ENCODE measurements at regions not wholly inside any gene's neighbourhood (a gene's known extent, or its start where the extent isn't known, plus 50 kb on each side); places are given as distances from the start of the nearest gene placed in this dataset.
"Not testable (repeated sequence)": the region's sequence is repeated elsewhere in the genome, so short reads cannot be mapped to it uniquely, and the experiment has no call there.

- WGBS (ENCODE audit: low lambda C conversion rate): 64% methylated on average over 11 of the region's 12 CpGs
- Histone ChIP-seq H3K9me3 (no peaks in the 10 kb centered on the region), H3K9ac (no peak overlapping the region), H3K27ac (ENCODE audit: low read depth in 2 of 2, low read length in 1 of 2) (no peak overlapping the region), H4K20me1 (ENCODE audit: insufficient read depth) (no peaks in the 10 kb centered on the region), H3K4me3 (ENCODE audit: low read depth in 2 of 2, low read length in 1 of 2) (no peak overlapping the region), H2AFZ (ENCODE audit: low read depth) (no peak overlapping the region), H3K9me2 (no peaks in the 10 kb centered on the region), H3K4me1 (ENCODE audit: control insufficient read depth in 1 of 2, insufficient read depth in 2 of 2, low read depth in 1 of 2, low read length in 1 of 2) (no peaks in the 10 kb centered on the region), H3K79me2 (ENCODE audit: insufficient read depth) (no peaks in the 10 kb centered on the region), H3K36me3 (replicated peaks in 1 of 2; ENCODE audit: control insufficient read depth in 1 of 2, insufficient read depth in 2 of 2, low read length in 1 of 2) (no peaks in the 10 kb centered on the region), H3F3A (replicated peaks; ENCODE audit: insufficient read depth) (no peaks in the 10 kb centered on the region), H3K27me3 (ENCODE audit: insufficient read depth) (no peaks in the 10 kb centered on the region), H3K4me2 (no peak overlapping the region)
- no peak for DNase-seq
- CTCF ChIA-PET: no interaction called here
- TF ChIP-seq RAD21 (IDR thresholded peaks at IDR 0.05; ENCODE audit: low read length): no peak
- no peak for TF ChIP-seq TCF12 (IDR thresholded peaks at IDR 0.05)
- TF ChIP-seq EZH2phosphoT487 (IDR thresholded peaks at IDR 0.05; ENCODE audit: borderline replicate concordance, low read depth): no peak
- no peak for TF ChIP-seq FOSL2 (IDR thresholded peaks at IDR 0.05; ENCODE audit: borderline replicate concordance, low read depth)
- no peak for TF ChIP-seq EP300 (IDR thresholded peaks at IDR 0.05; ENCODE audit: borderline replicate concordance in 1 of 2, low read depth in 1 of 2, low read length in 1 of 2)
- TF ChIP-seq TEAD4 (IDR thresholded peaks at IDR 0.05; ENCODE audit: borderline replicate concordance, insufficient read depth): no peak
- TF ChIP-seq REST (IDR thresholded peaks at IDR 0.05; ENCODE audit: low read depth, low read length): no peak
- no peak for TF ChIP-seq NRF1 (IDR thresholded peaks at IDR 0.05; ENCODE audit: low read depth, low read length)
- TF ChIP-seq MAX (IDR thresholded peaks at IDR 0.05; ENCODE audit: low read depth): no peak
- TF ChIP-seq GABPA (IDR thresholded peaks at IDR 0.05; ENCODE audit: low read depth): no peak
- POLR2A ChIA-PET: no interaction called here
These were observed 132.3 kb upstream of the PTPRG start for GRCh38 chr3:61429106-61429505.

- H3K9me2 ChIP-seq; H3K36me3 ChIP-seq (replicated peaks in 1 of 2; ENCODE audit: control insufficient read depth in 1 of 2, insufficient read depth in 2 of 2, low read length in 1 of 2); H3K4me2 ChIP-seq; H3K79me2 ChIP-seq (ENCODE audit: insufficient read depth); POLR2A ChIA-PET; H3K4me3 ChIP-seq (ENCODE audit: low read depth in 2 of 2, low read length in 1 of 2); H3F3A ChIP-seq (replicated peaks; ENCODE audit: insufficient read depth); H3K9me3 ChIP-seq; CTCF ChIA-PET; DNase-seq; H3K27ac ChIP-seq (ENCODE audit: low read depth in 2 of 2, low read length in 1 of 2); H4K20me1 ChIP-seq (ENCODE audit: insufficient read depth); H3K9ac ChIP-seq; H3K4me1 ChIP-seq (ENCODE audit: control insufficient read depth in 1 of 2, insufficient read depth in 2 of 2, low read depth in 1 of 2, low read length in 1 of 2); H3K27me3 ChIP-seq (ENCODE audit: insufficient read depth); H2AFZ ChIP-seq (ENCODE audit: low read depth): not testable (repeated sequence)
- WGBS (ENCODE audit: low lambda C conversion rate): no CpG with 5 or more reads among the region's 28 CpGs
These were observed 126.5 kb upstream of the PTPRG start for GRCh38 chr3:61434901-61435300.

GRCh38 chr3:61435361-61435760 is 126.0 kb upstream of the PTPRG start:
- H3K27ac ChIP-seq (ENCODE audit: low read depth in 2 of 2, low read length in 1 of 2): not testable (repeated sequence)

More at GRCh38 chr3:61435361-61435760, 126.0 kb upstream of the PTPRG start:
- H3K9me3 ChIP-seq; H2AFZ ChIP-seq (ENCODE audit: low read depth); H4K20me1 ChIP-seq (ENCODE audit: insufficient read depth); CTCF ChIA-PET; H3K36me3 ChIP-seq (replicated peaks in 1 of 2; ENCODE audit: control insufficient read depth in 1 of 2, insufficient read depth in 2 of 2, low read length in 1 of 2); H3K4me1 ChIP-seq (ENCODE audit: control insufficient read depth in 1 of 2, insufficient read depth in 2 of 2, low read depth in 1 of 2, low read length in 1 of 2); H3K27me3 ChIP-seq (ENCODE audit: insufficient read depth); H3K4me3 ChIP-seq (ENCODE audit: low read depth in 2 of 2, low read length in 1 of 2); H3K9me2 ChIP-seq; H3F3A ChIP-seq (replicated peaks; ENCODE audit: insufficient read depth); H3K9ac ChIP-seq; POLR2A ChIA-PET; H3K4me2 ChIP-seq; DNase-seq; H3K79me2 ChIP-seq (ENCODE audit: insufficient read depth): not testable (repeated sequence)
- 89% methylated on average over 6 of the region's 20 CpGs for whole genome bisulfite sequencing (ENCODE audit: low lambda C conversion rate)
